ENCODE measurements at regions not wholly inside any gene's neighbourhood (a gene's known extent, or its start where the extent isn't known, plus 50 kb on each side); places are given as distances from the start of the nearest gene placed in this dataset.

DNA sequence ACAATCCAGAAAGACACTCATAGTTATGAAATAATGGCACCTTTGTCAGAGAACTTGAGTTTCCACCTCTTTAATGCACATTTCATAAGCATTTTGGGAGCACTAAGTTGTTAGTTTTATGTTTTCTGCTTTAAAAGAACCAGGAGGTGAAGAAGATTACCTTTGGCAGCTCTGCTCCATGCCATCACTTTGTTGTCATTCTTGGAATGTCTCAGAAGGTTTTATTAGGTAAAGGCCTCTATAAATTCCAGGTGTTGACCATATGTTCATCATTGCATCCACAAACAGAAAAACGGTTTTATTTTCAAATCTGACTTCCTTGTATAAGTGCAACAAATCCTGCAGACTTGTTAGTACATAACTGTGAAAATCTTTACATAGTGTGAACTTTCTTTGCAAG lies 424.8 kb downstream of the MDFIC start:
- TF ChIP-seq, protein P1, sequence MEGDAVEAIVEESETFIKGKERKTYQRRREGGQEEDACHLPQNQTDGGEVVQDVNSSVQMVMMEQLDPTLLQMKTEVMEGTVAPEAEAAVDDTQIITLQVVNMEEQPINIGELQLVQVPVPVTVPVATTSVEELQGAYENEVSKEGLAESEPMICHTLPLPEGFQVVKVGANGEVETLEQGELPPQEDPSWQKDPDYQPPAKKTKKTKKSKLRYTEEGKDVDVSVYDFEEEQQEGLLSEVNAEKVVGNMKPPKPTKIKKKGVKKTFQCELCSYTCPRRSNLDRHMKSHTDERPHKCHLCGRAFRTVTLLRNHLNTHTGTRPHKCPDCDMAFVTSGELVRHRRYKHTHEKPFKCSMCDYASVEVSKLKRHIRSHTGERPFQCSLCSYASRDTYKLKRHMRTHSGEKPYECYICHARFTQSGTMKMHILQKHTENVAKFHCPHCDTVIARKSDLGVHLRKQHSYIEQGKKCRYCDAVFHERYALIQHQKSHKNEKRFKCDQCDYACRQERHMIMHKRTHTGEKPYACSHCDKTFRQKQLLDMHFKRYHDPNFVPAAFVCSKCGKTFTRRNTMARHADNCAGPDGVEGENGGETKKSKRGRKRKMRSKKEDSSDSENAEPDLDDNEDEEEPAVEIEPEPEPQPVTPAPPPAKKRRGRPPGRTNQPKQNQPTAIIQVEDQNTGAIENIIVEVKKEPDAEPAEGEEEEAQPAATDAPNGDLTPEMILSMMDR (IDR thresholded peaks at IDR 0.05; ENCODE audit: low read depth, low read length, poor library complexity, severe bottlenecking), result no peak
- no peak for TF ChIP-seq EZH2phosphoT487 (IDR thresholded peaks at IDR 0.05; ENCODE audit: borderline replicate concordance, low read length)
